ENCODE measurements at regions not wholly inside any gene's neighbourhood (a gene's known extent, or its start where the extent isn't known, plus 50 kb on each side); places are given as distances from the start of the nearest gene placed in this dataset.
A peak's percentile ranks its signal among the peaks of the same experiment; 100 is the strongest.

GRCh38 chr6:77403424-77403823 lies 59.9 kb downstream of the HTR1B start:
- DNase-seq, result no peak

- DNase-seq, result no peak
These were observed 62.1 kb downstream of the HTR1B start for GRCh38 chr6:77401231-77401630.

- no peak for DNase-seq
These were observed 65.7 kb downstream of the HTR1B start for GRCh38 chr6:77397561-77397960.

- DNase-seq, result no peak
These were observed 73.9 kb downstream of the HTR1B start for GRCh38 chr6:77389402-77389801.

GRCh38 chr6:77383026-77383425 lies 80.3 kb downstream of the HTR1B start:
- DNase-seq, result no peak

- DNase-seq, result no peak
These were observed 89.3 kb downstream of the HTR1B start for GRCh38 chr6:77373955-77374354.

GRCh38 chr6:77371748-77372147 lies 91.5 kb downstream of the HTR1B start:
- DNase-seq, result no peak

GRCh38 chr6:77368660-77369313 lies 94.5 kb downstream of the HTR1B start:
- DNase-seq, result no peak

GRCh38 chr6:77366798-77367197 lies 96.5 kb downstream of the HTR1B start:
- no peak for DNase-seq

GRCh38 chr6:77363702-77364101 lies 99.6 kb downstream of the HTR1B start:
- DNase-seq, result no peak

- no peak for DNase-seq
These were observed 101.2 kb downstream of the HTR1B start for GRCh38 chr6:77362055-77362454.

- DNase-seq, result peak in 1 of 5 experiments; percentile 1
These were observed 102.3 kb downstream of the HTR1B start for GRCh38 chr6:77361018-77361417.

- DNase-seq, result no peak
These were observed 106.5 kb downstream of the HTR1B start for GRCh38 chr6:77356821-77357220.

GRCh38 chr6:77354581-77354980 lies 108.7 kb downstream of the HTR1B start:
- no peak for DNase-seq

GRCh38 chr6:77353129-77353528 lies 110.2 kb downstream of the HTR1B start:
- DNase-seq, result no peak

GRCh38 chr6:77341058-77341986 lies 122.0 kb downstream of the HTR1B start:
- no peak for DNase-seq

- DNase-seq, result no peak
These were observed 123.0 kb downstream of the HTR1B start for GRCh38 chr6:77340331-77340730.

- DNase-seq, result no peak
These were observed 123.4 kb downstream of the HTR1B start for GRCh38 chr6:77339926-77340325.

GRCh38 chr6:77337392-77337791 lies 125.9 kb downstream of the HTR1B start:
- no peak for DNase-seq

GRCh38 chr6:77334093-77334492 lies 129.2 kb downstream of the HTR1B start:
- DNase-seq, result no peak

- no peak for DNase-seq
These were observed 130.2 kb downstream of the HTR1B start for GRCh38 chr6:77332915-77333623.

- no peak for DNase-seq
These were observed 136.6 kb downstream of the HTR1B start for GRCh38 chr6:77326711-77327110.

- no peak for DNase-seq
These were observed 137.3 kb downstream of the HTR1B start for GRCh38 chr6:77326029-77326428.
